ENCODE measurements at regions not wholly inside any gene's neighbourhood (a gene's known extent, or its start where the extent isn't known, plus 50 kb on each side); places are given as distances from the start of the nearest gene placed in this dataset.

DNA sequence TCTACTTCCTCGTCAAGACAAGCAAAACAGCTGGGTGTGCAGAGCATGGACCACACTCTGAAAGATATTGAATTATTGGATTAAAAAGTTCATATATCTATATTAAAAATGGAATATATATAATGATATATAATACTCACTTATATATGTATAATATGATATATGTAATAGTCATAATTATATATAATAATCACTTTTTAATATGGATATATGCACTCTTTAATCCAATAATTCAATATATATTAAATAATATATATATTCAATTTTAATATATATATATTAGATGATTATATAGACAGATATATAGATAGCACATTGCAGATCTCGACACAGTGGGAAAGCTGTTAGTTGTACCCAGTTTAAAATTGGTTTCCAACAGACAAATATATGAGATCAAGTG is 182.1 kb upstream of the CARD18 start:
- TF ChIP-seq TAF1 (IDR thresholded peaks at IDR 0.05; ENCODE audit: borderline replicate concordance, insufficient read depth, low read length): no peak
- no peak for TF ChIP-seq POLR2AphosphoS5 (IDR thresholded peaks at IDR 0.05; ENCODE audit: low read depth, low read length)
- TF ChIP-seq, protein P1, sequence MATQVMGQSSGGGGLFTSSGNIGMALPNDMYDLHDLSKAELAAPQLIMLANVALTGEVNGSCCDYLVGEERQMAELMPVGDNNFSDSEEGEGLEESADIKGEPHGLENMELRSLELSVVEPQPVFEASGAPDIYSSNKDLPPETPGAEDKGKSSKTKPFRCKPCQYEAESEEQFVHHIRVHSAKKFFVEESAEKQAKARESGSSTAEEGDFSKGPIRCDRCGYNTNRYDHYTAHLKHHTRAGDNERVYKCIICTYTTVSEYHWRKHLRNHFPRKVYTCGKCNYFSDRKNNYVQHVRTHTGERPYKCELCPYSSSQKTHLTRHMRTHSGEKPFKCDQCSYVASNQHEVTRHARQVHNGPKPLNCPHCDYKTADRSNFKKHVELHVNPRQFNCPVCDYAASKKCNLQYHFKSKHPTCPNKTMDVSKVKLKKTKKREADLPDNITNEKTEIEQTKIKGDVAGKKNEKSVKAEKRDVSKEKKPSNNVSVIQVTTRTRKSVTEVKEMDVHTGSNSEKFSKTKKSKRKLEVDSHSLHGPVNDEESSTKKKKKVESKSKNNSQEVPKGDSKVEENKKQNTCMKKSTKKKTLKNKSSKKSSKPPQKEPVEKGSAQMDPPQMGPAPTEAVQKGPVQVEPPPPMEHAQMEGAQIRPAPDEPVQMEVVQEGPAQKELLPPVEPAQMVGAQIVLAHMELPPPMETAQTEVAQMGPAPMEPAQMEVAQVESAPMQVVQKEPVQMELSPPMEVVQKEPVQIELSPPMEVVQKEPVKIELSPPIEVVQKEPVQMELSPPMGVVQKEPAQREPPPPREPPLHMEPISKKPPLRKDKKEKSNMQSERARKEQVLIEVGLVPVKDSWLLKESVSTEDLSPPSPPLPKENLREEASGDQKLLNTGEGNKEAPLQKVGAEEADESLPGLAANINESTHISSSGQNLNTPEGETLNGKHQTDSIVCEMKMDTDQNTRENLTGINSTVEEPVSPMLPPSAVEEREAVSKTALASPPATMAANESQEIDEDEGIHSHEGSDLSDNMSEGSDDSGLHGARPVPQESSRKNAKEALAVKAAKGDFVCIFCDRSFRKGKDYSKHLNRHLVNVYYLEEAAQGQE (IDR thresholded peaks at IDR 0.05; ENCODE audit: insufficient read depth in 1 of 2, low read depth in 2 of 2, low read length in 2 of 2): no peak

All from PFSK-1 (cell line).